ENCODE measurements at regions not wholly inside any gene's neighbourhood (a gene's known extent, or its start where the extent isn't known, plus 50 kb on each side); places are given as distances from the start of the nearest gene placed in this dataset.

DNA sequence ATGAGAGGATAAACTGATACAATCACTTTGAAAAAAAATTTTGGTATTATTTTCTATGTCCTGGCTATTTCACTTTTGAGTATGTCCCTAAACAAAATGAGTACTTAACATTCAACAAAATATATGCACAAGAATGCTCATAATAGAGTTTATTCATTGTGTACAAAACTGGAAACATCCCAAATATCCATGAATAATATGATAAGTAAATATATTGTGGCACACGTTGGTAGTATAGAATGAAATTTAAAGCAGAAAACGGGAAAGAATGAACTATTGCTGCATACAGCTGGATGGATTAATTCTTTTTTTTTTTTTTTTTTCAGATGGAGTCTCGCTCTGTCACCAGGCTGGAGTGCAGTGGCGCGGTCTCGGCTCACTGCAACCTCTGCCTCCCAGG lies 725.2 kb downstream of the LTN1 start:
- FAIRE-seq: peak; percentile 35

DNA sequence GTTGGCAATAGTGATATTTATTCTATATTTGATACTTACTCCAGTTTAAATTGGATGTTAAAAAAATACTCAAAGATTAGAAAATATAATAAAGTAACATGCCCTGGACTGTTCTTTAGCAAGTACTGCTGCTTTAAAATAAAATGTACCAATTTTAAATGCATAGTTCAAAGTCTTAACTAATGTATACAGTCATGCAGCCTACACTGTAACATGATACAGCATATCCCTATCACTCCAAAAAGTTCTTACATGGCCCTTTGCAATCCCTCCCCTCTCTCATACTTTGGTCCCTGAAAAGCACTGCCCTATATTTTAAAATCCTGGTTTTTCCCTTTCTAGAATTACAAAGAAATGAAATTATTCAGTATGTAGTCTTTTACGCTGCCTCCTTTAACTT lies 726.6 kb downstream of the LTN1 start:
- FAIRE-seq: no peak

DNA sequence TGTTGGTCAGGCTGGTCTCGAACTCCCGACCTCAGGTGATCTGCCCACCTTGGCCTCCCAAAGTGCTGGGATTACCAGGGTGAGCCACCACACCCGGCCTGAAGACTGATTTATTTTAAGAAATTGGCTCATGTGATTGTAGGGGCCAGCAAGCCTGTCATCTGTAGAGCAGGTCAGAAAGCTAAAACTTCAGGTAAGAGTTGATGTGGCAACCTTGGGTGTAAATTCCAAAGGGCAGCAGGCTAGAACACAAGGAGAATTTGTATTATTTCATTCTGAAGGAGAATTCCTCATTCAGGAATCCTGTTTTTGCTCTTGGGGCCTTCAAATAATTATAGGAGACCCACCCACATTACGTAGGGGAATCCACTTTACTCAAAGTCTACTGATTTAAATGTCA lies 728.7 kb downstream of the LTN1 start:
- FAIRE-seq: no peak

DNA sequence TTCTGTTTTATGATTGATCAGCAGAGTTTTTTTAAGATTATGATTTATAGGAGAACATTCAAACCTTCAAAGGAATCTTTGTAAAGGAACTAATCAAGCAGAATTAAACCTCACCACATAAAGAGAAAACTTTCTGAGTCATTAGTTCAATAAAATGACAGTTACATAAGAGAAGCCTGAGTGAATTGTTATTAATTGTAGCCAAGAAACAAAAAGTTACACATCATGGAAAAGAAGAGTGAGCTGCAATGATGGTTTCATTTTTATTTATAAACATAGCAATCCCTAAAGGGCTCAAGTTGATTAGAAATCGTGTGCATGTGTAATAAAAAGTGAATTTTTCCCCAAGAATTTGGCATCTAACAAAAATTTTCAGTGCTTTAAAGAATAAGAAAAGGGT lies 731.4 kb downstream of the LTN1 start:
- no peak for FAIRE-seq

DNA sequence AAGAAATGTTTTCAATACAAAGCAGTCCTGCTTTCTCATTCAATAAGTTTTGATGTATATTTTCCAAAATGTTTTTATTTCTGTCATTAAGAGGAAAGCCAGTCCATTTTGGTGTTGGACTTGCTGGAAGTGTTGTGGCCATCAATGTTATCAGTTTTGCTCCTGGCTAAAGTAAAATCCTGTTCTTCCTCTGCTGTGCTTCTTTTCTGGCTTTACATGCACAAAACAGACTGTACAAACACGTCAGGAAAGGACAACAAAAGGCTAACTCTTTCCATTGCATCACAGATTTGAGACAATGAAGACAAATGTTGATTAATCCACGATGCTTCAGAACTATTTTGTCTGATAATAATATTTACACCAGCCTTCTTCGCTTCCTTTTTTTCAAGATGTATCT lies 735.4 kb downstream of the LTN1 start:
- FAIRE-seq: no peak

DNA sequence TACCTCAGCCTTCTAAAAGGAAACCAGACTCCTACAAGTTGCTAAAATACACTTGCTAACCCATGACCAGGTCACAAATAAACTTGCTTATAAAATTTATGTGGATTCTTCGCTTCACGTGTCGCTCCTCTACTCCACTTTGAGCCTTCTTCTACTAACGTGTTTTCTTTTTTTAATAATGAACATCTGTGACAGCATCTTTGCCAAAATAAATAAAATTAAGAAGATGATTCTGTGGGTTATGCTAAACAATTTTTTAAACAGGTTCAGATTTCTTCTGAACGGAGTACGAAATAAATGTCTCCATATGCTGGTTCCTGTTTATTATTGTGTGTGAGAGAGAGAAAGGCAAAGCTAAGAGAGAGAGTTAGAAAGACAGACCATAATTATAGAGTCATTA lies 735.8 kb downstream of the LTN1 start:
- peak; percentile 99 for FAIRE-seq

DNA sequence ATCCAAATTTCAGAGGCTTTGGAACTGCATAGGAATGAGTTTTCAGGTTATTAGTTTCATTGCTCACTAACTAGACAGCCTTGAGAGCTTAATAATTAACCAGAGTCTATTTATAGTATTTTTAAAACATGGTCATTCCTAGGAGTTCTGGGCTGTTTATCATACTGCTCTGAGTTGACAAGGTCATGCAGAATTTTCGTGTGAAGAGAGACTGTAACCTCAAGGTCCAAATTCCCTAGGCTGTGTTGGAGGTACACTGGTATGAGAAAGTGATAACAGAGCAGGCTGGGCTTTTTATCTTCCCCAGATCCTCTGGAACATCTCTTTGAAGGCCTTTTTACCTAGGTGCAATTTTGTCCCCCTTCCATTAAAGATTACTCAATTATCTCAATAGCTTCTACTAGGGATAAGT lies 736.3 kb downstream of the LTN1 start:
- no peak for FAIRE-seq

DNA sequence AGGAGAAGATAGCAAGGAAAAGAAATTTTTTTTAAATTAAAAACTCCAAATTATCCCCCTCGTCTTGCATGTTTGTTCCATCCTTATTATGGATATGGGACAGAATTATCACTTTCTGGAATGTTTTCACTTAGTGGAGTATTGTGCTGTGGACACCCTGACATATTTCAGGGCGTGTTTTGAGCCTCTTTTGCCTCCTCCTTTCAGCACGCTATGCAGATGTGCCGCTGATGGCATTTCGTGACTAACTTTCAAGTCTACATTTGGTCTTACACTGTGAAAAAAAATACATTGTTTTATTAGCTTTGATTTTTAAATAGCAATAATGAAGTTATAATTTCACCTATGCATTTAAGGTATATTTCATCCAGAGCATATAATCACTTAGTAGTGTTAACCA lies 738.7 kb downstream of the LTN1 start:
- no peak for FAIRE-seq

DNA sequence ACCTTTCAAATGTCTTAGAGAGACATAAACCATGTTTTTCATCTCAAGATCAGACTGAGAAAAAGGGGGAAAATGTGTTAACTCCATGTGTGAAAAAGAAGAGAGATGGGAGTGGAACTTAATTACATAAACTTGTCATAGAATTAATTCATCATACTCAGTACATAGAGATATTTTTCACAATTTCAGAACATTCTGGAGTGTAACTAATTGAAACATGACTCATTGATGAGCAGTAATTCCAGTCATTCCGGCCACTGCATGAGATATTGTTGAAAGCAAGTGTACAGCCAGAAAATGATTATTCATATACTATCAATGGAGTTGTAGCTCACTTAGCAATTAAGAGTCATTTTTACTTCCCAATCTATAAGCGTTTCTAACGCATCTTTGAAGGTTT lies 739.3 kb downstream of the LTN1 start:
- FAIRE-seq: no peak

DNA sequence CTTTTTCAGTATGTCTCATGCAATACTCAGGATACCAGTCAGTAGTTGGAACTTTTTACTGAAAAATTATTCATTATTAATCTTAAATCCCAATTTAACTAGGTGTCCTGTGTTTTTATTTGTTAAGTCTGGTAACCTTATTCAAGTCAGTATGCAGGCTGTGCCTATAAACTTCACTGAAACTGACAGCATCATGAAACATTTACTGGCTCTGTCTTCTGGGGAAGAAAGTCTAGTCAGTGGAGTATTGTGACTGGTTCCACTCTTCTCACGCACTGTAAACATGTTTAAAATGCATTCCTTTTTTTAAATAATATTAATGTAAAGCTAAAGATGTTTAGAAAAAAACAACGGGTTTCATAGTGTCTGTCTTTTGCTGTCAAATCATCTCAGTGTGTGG lies 739.7 kb downstream of the LTN1 start:
- no peak for FAIRE-seq

DNA sequence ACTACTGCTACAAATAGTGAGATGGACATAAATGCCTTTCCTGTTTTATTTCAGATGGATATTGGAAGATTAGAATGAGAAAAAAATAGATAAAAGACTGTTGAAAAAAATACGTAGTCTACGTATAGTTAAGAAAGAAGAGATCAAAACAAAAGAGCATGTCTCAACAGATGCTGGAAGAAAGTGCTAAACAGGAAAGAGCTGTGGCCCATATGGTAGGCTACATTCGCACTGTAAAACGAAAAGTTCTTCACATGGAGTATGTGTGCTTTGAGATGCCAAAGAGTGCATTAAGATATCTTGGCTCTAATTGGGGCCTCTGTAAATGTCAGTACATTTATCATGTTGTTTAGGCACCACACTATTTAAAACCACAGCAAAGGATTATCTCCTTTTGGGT lies 741.7 kb downstream of the LTN1 start:
- no peak for FAIRE-seq

DNA sequence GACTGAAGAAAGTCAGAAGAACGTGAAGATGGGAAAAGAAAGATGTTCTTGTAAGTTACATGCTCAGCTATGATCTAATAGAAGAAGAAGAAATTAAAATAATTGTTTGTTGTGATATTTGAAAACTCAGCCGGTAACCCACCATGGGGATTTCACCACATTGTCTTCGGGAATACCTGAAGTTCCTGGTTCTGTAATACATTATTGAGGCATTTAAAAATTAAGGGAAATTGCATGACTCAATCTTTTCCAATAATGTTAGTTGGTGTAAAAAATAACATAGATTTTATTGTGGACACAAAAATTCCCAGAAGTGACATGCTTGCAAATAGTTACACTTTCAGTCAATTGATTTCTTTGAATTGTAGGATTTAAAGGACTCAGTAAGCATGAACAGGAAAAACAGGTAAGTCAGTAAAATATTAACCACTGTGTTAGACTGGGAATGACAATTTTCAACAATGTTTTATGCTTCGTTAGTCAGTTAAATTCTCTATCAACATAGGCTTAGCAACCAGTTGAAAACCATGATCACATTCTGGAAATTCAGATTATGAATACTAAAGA lies 745.1 kb downstream of the LTN1 start:
- peak; percentile 68 for FAIRE-seq

DNA sequence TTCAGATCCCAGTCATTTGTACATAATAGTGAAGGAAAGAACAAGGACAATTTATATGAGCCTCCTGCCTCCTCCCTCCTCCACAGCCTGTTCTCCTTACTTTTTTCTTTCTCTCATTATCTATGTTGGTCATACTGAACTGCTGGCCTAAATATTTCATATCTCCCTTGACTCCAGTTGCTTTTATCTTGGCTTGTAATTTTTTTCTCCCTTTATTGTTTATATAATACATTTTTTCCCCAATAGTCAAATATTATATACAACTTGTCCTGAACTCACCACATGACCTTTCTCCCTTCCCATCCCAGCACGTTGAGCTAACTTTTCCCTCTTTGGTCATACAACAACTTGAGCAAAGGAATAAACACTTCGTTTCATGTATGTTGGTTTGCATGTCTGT lies 752.1 kb downstream of the LTN1 start:
- no peak for FAIRE-seq

DNA sequence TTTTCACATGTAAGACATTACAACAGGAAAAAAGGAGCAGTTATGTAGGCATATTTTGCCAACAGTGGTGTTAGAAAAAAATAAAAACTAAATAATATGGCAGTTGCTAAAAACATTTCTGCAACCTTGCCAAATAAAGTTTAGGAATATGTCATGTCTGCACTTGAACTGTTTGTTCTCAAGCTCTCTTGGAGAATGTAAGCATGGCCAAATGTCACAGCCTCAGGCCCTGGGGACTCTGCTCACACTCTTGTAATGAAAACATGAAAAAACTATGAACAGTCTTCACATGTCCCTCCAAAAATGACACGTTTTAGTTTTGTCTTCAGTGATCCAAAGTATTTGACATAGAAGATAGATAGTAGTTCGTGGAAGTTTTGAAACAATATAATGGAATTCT lies 753.3 kb downstream of the LTN1 start:
- peak; percentile 84 for FAIRE-seq

DNA sequence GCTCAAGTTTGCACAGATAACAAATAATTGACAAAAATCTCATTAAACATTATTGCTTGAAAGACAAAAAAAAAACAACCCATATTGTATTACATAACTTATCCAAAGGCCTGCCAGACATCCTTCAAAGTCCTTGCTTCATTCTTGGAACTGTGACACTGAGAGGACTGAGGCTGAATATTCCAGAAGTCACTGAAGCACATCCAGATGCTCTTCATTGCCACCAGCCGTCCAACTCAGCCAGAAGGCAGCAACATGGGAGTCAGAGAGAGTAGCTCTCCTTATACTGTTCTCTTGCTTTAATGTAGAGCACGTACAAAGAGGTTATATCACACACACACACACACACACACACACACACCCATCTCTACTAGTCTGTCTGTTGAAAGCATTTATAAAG lies 755.0 kb downstream of the LTN1 start:
- no peak for FAIRE-seq

DNA sequence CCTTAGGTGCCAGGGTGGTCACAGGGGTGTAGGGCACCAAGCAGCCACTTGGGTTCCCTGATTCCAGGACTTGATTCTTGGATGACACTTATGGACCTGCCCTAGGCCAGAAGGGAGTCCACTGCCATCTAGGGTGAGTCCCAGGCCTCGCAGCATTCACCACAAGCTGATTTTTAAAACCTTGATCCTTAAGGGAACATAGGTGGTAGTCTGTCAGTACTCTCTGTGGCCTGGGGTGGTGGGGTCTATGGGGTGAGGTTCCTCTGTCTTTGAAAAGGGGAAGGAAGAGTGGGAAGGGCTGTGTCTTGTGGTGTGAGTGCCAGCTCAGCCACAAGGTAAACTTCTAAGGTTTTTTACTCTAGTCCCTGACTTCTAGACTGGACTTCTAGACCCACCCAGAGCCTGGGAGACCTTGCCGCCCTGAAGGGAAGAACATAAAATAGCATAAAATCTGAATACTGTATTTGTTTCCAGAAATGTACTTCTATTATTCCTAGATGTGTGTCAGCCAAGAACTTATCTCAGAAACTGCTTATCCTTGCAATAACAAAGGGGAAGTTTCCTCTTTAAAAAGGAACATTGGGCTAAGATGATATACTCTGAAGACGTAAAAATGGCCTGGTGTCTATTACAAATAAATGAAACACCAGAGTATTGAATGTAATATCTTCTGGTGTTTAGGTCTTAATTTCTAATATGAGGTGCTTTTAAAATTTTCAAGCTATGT lies 757.3 kb downstream of the LTN1 start:
- FAIRE-seq: no peak

DNA sequence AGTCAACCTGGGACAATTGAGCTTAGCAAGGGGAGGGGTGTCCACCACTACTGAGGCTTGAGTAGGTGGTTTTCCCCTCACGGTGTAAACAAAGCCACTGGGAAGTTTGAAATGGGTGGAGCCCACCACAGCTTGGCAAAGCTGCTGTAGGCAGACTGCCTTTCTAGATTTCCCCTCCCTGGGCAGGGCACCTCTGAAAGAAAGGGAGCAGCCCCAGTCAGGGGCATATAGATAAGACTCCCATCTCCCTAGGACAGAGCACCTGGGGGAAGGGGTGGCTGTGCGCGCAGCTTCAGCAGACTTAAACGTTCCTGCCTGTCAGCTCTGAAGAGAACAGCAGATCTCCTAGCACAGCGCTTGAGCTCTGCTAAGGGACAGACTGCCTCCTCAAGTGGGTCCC lies 758.4 kb downstream of the LTN1 start:
- FAIRE-seq: no peak

DNA sequence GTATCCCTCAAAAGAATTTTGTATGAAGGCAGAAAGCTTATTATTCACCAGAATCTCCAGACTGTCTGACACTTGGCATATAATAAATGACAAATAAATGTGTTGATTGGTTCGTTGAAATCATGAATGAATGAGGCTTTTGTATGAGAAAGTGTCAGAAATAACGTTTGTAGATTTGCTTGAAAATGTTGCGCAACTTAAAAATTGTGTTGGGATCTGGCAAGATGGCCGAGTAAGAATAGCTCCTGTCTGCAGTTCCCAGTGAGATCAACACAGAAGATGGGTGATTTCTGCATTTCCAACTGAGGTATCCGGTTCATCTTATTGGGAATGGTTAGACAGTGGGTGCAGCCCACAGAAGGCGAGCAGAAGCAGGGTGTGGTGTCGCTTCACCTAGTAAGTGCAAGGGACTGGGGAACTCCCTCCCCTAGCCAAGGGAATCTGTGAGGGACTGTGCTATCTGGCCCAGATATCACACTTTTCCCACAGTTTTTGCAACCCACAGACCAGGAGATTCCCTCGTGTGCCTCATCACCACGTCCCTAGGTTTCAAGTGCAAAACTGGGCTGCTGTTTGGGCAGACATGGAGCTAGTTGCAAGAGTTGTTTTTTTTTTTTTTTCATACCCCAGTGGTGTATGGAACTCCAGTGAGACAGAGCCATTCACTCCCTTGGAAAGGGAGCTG lies 759.0 kb downstream of the LTN1 start:
- no peak for FAIRE-seq

DNA sequence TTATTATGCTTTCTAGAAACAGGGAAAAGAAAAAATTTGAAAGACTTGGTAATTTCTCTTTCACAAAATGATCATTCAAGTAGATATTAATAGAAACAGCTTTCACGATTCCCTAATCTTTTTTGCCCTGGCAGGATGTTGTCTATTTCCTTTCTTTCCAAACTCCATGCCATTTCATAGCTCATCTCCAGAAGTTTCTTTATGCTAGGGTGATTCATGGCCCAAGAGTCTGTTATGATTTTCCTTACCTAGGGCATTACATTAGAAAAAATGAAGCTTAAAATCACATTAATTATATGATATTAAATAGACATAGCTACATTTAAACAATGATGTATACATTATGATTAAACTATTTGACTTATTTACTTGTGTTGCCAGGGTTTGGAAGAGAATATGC lies 762.1 kb downstream of the LTN1 start:
- no peak for FAIRE-seq

DNA sequence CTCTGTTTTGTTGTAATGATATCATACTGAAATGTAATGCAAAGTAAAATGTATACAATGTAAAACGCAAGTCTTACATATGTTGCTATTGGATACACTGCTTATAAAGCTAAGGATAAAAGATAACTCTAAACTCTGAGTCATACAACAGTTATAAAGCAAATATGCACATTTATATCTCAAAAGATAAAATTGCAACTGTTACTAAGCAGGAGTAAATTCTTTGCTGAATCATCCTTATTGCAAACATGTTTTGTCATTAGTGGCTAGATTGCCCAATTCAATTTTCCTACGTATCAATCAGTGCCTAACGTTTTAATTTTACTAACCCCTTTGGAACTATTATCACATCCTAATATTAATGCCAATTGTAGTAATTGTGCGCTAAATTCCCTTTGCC lies 762.9 kb downstream of the LTN1 start:
- no peak for FAIRE-seq

DNA sequence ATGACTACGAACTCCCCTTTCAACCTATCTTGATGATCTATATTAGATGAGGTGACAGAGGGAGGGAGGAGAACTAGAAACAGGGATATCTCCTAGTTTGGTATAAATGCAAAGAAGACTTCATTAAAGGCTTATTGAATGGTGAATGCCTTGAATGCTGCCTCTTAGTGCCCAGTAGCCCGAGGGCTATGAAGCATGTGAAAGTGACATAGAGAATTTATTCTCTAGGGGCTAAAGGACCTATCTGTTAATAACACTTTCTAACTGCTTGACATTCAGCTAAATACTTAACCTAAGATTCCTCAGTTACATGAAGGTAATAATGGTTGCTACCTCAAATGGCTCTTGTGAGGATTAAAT lies 764.1 kb downstream of the LTN1 start:
- FAIRE-seq: no peak

DNA sequence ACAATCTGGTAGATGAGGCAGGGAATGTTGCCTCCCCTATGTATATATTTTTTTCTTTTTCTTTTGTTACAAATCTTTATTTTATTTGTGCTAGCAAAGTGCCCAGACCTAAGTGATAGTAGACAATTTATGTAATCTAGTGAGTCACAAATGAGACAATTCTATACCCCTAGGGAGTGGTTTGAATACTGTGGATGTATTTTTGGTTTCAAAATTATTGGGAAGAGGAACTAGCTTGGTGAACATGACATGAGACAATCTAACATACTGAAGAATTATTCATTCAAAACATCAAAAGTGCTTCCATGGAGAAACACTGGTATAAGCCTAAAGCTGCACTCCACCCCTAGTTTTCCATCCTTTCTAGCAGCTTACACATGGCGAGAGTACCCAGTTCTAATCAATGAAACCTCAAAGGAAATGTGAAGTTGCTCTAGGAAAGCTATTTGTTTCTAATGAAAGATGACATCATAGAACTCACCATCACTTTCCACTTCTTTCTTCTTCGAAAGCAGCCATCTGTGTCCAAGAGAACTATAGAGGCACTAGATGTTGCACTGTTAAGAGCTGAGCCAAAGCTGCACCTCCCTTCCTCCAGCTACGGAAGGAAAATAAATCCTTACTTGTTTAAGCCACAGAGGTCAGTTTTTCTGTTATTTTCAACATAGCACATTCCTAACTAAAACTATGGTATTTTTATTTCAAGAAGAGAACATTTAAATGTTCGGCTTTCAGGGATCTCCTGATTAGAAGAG lies 764.6 kb downstream of the LTN1 start:
- FAIRE-seq: no peak

DNA sequence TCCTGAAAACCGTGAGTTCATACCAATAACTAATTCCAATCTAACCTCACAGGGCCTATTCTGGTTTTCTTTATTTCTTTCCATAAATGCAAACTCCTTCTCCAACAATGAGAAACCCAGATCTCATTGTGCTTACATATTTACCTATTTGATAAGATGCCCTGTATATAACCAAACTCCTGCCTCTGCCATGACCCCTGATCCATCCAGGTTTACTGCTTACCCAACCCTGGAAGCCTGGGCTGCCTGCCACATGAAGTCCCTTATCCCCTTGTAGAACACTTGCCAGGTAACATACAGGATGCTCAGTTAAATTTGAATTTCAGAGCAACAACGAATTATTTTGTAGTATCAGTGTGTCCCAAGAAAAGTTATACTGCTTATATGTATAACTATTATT lies 766.1 kb downstream of the LTN1 start:
- no peak for FAIRE-seq

DNA sequence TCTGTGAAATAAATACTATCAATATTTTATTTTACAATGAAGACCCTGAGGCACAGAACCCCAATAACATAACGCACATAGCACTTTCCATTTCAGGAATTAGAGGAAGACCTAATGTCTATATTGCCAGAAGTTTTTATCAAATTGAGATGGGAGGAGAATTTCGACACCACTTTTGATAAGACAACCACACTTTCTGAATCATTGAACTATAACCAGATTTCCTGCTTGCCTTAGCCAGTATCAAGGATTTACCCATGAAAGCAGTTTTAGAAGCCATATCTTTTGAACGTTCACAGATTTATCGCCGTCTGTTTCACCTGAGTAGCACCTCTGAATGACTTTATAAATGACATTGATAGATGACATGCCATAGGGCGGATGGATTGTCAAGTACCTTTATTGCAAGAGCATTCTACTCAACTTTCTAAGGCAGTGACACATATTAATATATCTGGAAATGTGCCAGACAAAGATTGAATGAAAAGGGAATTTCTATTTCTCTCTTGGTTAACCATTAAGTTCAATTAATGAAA lies 768.4 kb downstream of the LTN1 start:
- FAIRE-seq: no peak

Data from endometrium (tissue), 2 donors.